ENCODE measurements at regions not wholly inside any gene's neighbourhood (a gene's known extent, or its start where the extent isn't known, plus 50 kb on each side); places are given as distances from the start of the nearest gene placed in this dataset.
A peak's percentile ranks its signal among the peaks of the same experiment; 100 is the strongest.

DNA sequence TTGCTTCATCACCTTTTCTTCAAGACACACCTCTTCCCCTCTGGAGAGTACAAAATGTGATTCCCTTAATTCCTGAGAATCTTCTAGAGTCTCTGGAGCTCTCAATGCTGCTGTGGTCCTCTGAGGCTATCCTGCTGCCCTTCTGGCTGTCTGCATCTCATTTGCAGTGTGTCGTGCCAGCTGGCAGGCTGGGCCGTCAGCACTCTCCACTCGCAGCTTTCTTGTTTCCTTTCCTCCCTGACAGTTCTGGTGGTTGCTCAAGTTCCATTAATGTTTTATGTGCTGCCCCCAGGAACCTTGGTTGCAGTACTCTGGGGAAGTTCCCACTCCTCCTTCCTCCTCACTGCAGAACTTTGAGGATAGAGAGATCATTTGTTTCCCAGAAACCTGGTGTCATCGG, 210.8 kb upstream of the ROPN1 start:
- no peaks in the 10 kb centered on the region for H3K9me3 ChIP-seq (ENCODE audit: control insufficient read depth in 4 of 4, low read length in 3 of 4)
- H3K4me1 ChIP-seq (ENCODE audit: control insufficient read depth in 4 of 4, insufficient read depth in 4 of 4, low read length in 3 of 4) = no peaks in the 10 kb centered on the region
- no peaks in the 10 kb centered on the region for H3K36me3 ChIP-seq (ENCODE audit: control insufficient read depth in 4 of 4, insufficient read depth in 3 of 4, low read depth in 1 of 4, low read length in 3 of 4)
- no peaks in the 10 kb centered on the region for H3K27me3 ChIP-seq (ENCODE audit: control insufficient read depth in 4 of 4, insufficient read depth in 4 of 4, low read length in 3 of 4)
- H3K27ac ChIP-seq (ENCODE audit: low read depth in 1 of 2, low read length in 2 of 2) = no peak overlapping the region
- no peak overlapping the region for H3K9ac ChIP-seq (ENCODE audit: low read depth in 1 of 2, low read length in 2 of 2)
- no peak for DNase-seq (ENCODE audit: low spot score)
- TF ChIP-seq RAD21 (IDR thresholded peaks at IDR 0.05) (peak in 1 of 2 donors; percentile 19), NR2F2 (IDR thresholded peaks at IDR 0.05) (peak; percentile 35), HNF4A (conservative IDR thresholded peaks at IDR 0.05) (no peak), SP1 (IDR thresholded peaks at IDR 0.05) (no peak)
- TF ChIP-seq, protein P1, sequence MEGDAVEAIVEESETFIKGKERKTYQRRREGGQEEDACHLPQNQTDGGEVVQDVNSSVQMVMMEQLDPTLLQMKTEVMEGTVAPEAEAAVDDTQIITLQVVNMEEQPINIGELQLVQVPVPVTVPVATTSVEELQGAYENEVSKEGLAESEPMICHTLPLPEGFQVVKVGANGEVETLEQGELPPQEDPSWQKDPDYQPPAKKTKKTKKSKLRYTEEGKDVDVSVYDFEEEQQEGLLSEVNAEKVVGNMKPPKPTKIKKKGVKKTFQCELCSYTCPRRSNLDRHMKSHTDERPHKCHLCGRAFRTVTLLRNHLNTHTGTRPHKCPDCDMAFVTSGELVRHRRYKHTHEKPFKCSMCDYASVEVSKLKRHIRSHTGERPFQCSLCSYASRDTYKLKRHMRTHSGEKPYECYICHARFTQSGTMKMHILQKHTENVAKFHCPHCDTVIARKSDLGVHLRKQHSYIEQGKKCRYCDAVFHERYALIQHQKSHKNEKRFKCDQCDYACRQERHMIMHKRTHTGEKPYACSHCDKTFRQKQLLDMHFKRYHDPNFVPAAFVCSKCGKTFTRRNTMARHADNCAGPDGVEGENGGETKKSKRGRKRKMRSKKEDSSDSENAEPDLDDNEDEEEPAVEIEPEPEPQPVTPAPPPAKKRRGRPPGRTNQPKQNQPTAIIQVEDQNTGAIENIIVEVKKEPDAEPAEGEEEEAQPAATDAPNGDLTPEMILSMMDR (IDR thresholded peaks at IDR 0.05; ENCODE audit: low read depth, low read length, missing input control) = no peak
- TF ChIP-seq, protein P2, sequence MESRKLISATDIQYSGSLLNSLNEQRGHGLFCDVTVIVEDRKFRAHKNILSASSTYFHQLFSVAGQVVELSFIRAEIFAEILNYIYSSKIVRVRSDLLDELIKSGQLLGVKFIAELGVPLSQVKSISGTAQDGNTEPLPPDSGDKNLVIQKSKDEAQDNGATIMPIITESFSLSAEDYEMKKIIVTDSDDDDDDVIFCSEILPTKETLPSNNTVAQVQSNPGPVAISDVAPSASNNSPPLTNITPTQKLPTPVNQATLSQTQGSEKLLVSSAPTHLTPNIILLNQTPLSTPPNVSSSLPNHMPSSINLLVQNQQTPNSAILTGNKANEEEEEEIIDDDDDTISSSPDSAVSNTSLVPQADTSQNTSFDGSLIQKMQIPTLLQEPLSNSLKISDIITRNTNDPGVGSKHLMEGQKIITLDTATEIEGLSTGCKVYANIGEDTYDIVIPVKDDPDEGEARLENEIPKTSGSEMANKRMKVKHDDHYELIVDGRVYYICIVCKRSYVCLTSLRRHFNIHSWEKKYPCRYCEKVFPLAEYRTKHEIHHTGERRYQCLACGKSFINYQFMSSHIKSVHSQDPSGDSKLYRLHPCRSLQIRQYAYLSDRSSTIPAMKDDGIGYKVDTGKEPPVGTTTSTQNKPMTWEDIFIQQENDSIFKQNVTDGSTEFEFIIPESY (IDR thresholded peaks at IDR 0.05) = no peak
- WGBS = 68% methylated on average over 4 of the region's 4 CpGs
- H3K4me3 ChIP-seq (ENCODE audit: low read depth in 1 of 3, low read length in 3 of 3) = no peak overlapping the region

DNA sequence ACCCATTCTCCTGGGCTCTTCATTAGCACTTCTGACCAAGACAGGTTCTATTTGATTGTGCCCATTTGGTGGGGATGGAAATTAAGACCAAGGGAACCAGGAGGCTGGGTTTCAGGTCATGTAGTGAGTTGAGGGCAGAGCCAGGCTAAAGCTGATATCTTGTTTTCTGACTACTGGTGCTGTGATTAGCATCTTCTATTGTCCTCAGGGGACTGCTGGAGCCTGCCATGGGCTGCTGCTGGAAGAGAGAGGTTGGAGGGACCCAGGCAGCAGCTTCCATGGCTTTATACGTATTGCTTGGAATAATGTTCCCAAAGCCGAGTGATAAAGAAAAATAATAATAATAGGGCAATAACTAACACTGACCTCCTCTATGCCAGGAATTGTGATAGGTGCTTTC, 211.4 kb upstream of the ROPN1 start:
- Histone ChIP-seq H3K27me3 (ENCODE audit: control insufficient read depth in 4 of 4, insufficient read depth in 4 of 4, low read length in 3 of 4) (no peaks in the 10 kb centered on the region), H3K27ac (ENCODE audit: low read depth in 1 of 2, low read length in 2 of 2) (no peak overlapping the region), H3K4me1 (ENCODE audit: control insufficient read depth in 4 of 4, insufficient read depth in 4 of 4, low read length in 3 of 4) (no peaks in the 10 kb centered on the region), H3K36me3 (ENCODE audit: control insufficient read depth in 4 of 4, insufficient read depth in 3 of 4, low read depth in 1 of 4, low read length in 3 of 4) (no peaks in the 10 kb centered on the region), H3K4me3 (ENCODE audit: low read depth in 1 of 3, low read length in 3 of 3) (no peak overlapping the region), H3K9ac (ENCODE audit: low read depth in 1 of 2, low read length in 2 of 2) (no peak overlapping the region), H3K9me3 (ENCODE audit: control insufficient read depth in 4 of 4, low read length in 3 of 4) (no peaks in the 10 kb centered on the region)
- no peak for DNase-seq (ENCODE audit: low spot score)
- no peak for TF ChIP-seq GABPA (IDR thresholded peaks at IDR 0.05 in 1 of 2, conservative IDR thresholded peaks at IDR 0.05 in 1 of 2)
- no peak for TF ChIP-seq SP1 (IDR thresholded peaks at IDR 0.05)
- TF ChIP-seq, protein P2 (IDR thresholded peaks at IDR 0.05) = no peak
- no peak for TF ChIP-seq RAD21 (IDR thresholded peaks at IDR 0.05)
- WGBS = 90% methylated on average over 2 of the region's 2 CpGs

DNA sequence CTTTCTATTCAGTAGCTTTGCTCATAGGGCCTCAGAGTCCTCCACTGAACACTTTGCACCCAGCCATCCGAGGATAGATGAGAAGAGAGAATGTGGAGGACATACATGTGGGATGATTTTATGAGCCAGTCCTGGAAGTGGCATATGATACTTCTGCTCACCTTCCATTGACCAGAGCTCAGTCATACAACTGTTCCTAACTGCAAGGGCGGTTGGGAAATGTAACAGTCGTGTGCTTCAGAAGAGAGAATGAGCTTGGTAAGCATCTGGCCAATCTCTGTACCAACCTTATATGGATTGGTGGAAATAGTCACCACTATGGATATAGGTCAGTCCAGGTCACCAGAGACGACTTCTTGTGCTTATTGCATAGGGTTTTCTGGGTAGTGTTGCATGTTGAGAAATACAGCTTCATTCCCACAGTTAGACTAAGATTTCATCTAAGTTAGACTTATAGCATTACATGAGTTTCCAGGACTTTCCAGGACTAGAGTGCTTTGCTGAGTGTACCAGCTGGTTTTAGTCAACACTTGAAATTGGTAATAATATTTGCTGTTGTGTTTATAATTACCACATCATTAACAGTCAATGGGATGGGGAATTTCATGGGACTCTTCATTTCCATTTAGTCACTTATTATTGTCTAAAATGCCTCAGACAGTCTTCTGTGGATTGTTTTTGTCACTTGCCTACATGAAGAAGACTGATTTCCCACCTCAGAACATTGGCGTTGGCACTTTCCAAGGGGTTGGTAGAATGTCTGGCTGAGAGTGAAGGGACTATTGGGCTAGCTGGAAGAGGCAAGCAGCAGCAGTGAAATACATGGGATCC, 214.5 kb upstream of the ROPN1 start:
- no peaks in the 10 kb centered on the region for H3K9me3 ChIP-seq (ENCODE audit: control insufficient read depth in 4 of 4, low read length in 3 of 4)
- H3K9ac ChIP-seq (ENCODE audit: low read depth in 1 of 2, low read length in 2 of 2) = no peak overlapping the region
- no peak overlapping the region for H3K4me3 ChIP-seq (ENCODE audit: low read depth in 1 of 3, low read length in 3 of 3)
- no peak for DNase-seq (ENCODE audit: low spot score)
- TF ChIP-seq FOXA1 (IDR thresholded peaks at IDR 0.05) (no peak), RXRA (IDR thresholded peaks at IDR 0.05) (no peak), HNF4G (IDR thresholded peaks at IDR 0.05) (no peak), NR2F2 (IDR thresholded peaks at IDR 0.05) (no peak), EGR1 (IDR thresholded peaks at IDR 0.05; ENCODE audit: low read depth in 2 of 2) (no peak), JUND (IDR thresholded peaks at IDR 0.05) (no peak), HNF4A (conservative IDR thresholded peaks at IDR 0.05) (no peak), YY1 (IDR thresholded peaks at IDR 0.05) (no peak), RAD21 (IDR thresholded peaks at IDR 0.05) (no peak), GABPA (IDR thresholded peaks at IDR 0.05 in 1 of 2, conservative IDR thresholded peaks at IDR 0.05 in 1 of 2) (no peak)
- TF ChIP-seq, protein P1 (IDR thresholded peaks at IDR 0.05; ENCODE audit: low read depth, low read length, missing input control) = no peak
- TF ChIP-seq, protein P3, sequence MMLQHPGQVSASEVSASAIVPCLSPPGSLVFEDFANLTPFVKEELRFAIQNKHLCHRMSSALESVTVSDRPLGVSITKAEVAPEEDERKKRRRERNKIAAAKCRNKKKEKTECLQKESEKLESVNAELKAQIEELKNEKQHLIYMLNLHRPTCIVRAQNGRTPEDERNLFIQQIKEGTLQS (IDR thresholded peaks at IDR 0.05) = no peak
- TF ChIP-seq, protein P2 (IDR thresholded peaks at IDR 0.05) = no peak
- no peaks in the 10 kb centered on the region for H3K4me1 ChIP-seq (ENCODE audit: control insufficient read depth in 4 of 4, insufficient read depth in 4 of 4, low read length in 3 of 4)
- H3K27me3 ChIP-seq (ENCODE audit: control insufficient read depth in 4 of 4, insufficient read depth in 4 of 4, low read length in 3 of 4) = no peaks in the 10 kb centered on the region
- no peaks in the 10 kb centered on the region for H3K36me3 ChIP-seq (ENCODE audit: control insufficient read depth in 4 of 4, insufficient read depth in 3 of 4, low read depth in 1 of 4, low read length in 3 of 4)
- no peak overlapping the region for H3K27ac ChIP-seq (ENCODE audit: low read depth in 1 of 2, low read length in 2 of 2)
- WGBS = 83% methylated on average over 5 of the region's 5 CpGs

Measured in liver (tissue), 8 donors.